ENCODE measurements at regions not wholly inside any gene's neighbourhood (a gene's known extent, or its start where the extent isn't known, plus 50 kb on each side); places are given as distances from the start of the nearest gene placed in this dataset.
A peak's percentile ranks its signal among the peaks of the same experiment; 100 is the strongest.

DNA sequence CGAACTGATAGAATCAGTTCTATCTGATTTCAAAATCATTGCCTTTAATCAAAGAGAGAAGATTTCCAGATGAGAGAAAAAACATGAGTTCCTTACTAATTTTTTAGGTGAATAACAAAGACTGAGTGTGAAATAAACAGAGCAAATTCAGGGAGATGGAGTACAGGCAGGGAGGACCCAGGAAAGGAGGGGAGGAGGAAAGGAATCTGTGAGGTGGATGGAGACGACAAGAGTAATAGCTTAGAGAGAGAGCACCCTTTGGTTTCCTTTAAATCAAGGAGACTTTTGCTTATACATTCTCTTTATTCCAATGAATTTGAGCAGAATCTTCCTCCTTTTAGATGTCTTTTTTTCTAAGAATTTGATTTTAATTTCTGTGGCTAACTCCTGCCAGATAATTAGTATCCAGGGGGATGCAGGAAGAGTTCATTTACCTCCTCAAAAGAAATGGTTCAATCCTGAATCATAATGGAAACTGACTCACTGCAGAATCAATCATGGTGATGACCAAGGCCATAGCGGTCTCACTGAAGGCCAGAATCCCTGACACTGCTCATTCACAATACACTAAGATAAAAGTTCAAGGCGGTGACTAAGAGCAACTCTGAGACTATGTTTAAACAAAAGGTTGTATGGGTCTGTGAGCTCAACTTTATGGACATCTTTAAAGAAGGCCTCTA lies 234.0 kb upstream of the ZC3H12C start:
- Histone ChIP-seq H3K4me1 (ENCODE audit: control insufficient read depth, insufficient read depth, low read length) (0 out of 2 replicates have a peak, but pooled peaks cover 2% of the 10 kb centered on the region), H3K9ac (ENCODE audit: low read depth, low read length) (no peak overlapping the region), H3K27ac (ENCODE audit: low read depth, low read length) (no peak overlapping the region)

DNA sequence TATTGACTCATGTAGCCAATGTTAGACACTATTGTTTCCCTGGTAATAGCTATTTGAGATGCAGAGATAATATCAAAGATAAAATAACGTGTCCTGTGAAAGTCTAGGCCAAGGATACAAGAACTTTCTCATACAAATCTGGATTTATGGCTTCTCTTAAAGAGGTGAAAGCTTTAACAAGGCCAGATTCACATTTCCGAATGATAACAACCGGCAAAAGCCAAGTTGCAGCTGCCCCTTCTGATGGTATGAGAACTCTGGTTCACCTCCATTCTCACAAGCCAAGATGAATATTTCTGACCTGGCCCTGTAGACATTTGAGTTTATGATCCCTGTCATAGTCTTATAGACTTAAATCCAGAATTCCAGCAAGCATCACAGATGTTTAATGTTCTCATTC lies 230.4 kb upstream of the ZC3H12C start:
- H3K36me3 ChIP-seq (ENCODE audit: control insufficient read depth, insufficient read depth, low read length), result no peaks in the 10 kb centered on the region
- H3K27me3 ChIP-seq (ENCODE audit: control insufficient read depth, insufficient read depth, low read length), result no peaks in the 10 kb centered on the region
- no peak overlapping the region for H3K4me3 ChIP-seq (ENCODE audit: low read depth, low read length)
- H3K9ac ChIP-seq (ENCODE audit: low read depth, low read length), result no peak overlapping the region
- no peaks in the 10 kb centered on the region for H3K9me3 ChIP-seq (ENCODE audit: control insufficient read depth, insufficient read depth, low read length)
- H3K27ac ChIP-seq (ENCODE audit: low read depth, low read length), result no peak overlapping the region
- H3K4me1 ChIP-seq (ENCODE audit: control insufficient read depth, insufficient read depth, low read length), result peaks cover 6% of the 10 kb centered on the region; the same call in 1 of the 2 replicates

More for the DNA sequence above, 234.0 kb upstream of the ZC3H12C start:
- H3K9me3 ChIP-seq (ENCODE audit: control insufficient read depth, insufficient read depth, low read length), result no peaks in the 10 kb centered on the region
- no peaks in the 10 kb centered on the region for H3K36me3 ChIP-seq (ENCODE audit: control insufficient read depth, insufficient read depth, low read length)
- H3K27me3 ChIP-seq (ENCODE audit: control insufficient read depth, insufficient read depth, low read length), result no peaks in the 10 kb centered on the region
- no peak overlapping the region for H3K4me3 ChIP-seq (ENCODE audit: low read depth, low read length)

DNA sequence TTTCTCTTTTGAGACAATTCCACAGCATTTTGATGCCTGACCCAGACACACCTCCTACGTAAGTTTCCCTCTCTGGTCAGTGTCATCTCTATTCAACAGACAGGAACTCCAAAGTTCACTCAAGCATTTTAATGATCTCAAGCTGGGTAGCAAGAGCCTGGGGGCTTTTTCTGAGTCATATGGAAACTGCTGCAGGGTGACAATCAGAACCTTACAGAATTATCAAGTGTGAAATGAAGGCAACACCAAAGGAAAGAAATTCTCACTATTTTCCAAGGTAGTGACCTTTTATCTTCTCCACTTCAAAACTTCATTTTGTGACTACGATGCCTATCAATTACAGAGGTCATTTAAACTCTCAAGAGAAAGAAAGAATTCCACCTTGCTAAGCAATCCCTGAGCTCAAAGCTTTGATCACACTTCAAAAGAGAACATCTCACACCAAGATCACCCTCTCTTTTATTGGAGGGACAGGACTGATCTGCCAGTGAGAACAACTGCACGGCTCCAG lies 229.0 kb upstream of the ZC3H12C start:
- no peaks in the 10 kb centered on the region for H3K9me3 ChIP-seq (ENCODE audit: control insufficient read depth, insufficient read depth, low read length)
- H3K27me3 ChIP-seq (ENCODE audit: control insufficient read depth, insufficient read depth, low read length), result no peaks in the 10 kb centered on the region
- peak overlapping the region; percentile 43 for H3K27ac ChIP-seq (ENCODE audit: low read depth, low read length)
- peaks cover 6% of the 10 kb centered on the region; the same call in 1 of the 2 replicates for H3K4me1 ChIP-seq (ENCODE audit: control insufficient read depth, insufficient read depth, low read length)
- H3K36me3 ChIP-seq (ENCODE audit: control insufficient read depth, insufficient read depth, low read length), result no peaks in the 10 kb centered on the region
- H3K9ac ChIP-seq (ENCODE audit: low read depth, low read length), result no peak overlapping the region
- no peak overlapping the region for H3K4me3 ChIP-seq (ENCODE audit: low read depth, low read length)

DNA sequence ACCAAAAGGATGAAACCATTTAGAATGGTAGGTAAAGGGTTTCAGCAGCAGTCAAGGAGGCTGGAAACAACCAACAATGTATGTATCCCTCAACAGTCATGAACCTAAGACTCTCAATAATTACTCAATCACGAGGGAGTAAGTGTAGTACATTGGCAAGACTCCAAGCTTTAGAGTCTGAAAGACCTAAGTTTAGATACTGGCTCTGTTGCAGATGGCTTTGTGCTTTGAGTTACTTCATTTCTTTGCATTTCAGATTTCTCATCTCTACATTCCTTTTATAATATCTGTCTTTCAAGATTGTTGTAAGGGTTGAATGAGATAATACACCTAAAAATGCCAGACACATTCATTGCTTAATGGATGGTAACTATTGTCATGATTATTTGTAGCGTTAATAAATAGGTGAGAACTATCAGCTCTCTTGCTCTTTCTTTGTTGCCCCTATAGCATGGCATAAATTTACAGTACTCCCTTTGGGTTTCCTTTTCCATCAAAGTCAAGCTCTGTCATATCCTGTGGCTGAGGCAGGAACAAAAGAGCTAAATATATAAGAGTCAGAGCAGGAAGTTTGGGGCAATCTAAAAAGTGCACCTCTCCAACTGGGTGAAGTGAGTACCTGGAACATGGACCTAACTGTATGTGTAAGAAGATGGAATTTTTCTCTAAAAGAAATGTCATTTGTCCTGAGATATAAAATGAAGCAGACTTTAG lies 228.2 kb upstream of the ZC3H12C start:
- Histone ChIP-seq H3K36me3 (ENCODE audit: control insufficient read depth, insufficient read depth, low read length) (no peaks in the 10 kb centered on the region), H3K27ac (ENCODE audit: low read depth, low read length) (peak overlapping the region; percentile 43), H3K9me3 (ENCODE audit: control insufficient read depth, insufficient read depth, low read length) (no peaks in the 10 kb centered on the region), H3K4me1 (ENCODE audit: control insufficient read depth, insufficient read depth, low read length) (peaks cover 6% of the 10 kb centered on the region; the same call in 1 of the 2 replicates), H3K9ac (ENCODE audit: low read depth, low read length) (no peak overlapping the region), H3K27me3 (ENCODE audit: control insufficient read depth, insufficient read depth, low read length) (no peaks in the 10 kb centered on the region), H3K4me3 (ENCODE audit: low read depth, low read length) (no peak overlapping the region)

DNA sequence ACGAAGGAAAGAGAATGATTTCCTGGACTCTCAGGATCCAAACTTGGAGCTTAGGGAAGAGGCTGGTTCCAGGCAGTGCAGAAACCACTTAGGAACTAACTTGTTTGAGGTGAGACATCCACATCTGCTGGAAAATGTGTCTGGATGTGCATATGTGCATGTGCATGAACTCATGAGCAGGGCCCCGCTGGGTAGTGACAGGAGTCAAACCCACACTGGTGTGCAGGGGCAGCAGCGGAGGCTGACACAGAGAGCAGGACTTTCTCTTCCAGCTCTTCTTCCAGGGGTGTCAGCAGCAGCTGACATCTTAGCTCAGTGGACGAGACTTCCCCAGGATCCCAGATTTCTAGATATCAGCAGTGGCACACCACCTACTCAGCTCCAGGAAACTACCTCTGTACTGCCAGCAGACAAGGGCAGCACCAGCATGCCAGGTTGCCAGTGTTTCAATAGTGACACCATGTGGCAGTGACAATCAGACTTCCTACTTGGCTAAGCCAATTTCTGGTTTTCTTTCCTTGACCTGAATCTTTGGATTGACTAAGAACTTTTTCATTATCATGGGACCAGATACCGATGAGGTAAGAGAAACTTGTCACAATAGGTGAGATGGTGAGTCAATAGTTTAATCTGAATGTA lies 227.5 kb upstream of the ZC3H12C start:
- Histone ChIP-seq H3K9ac (ENCODE audit: low read depth, low read length) (no peak overlapping the region), H3K4me3 (ENCODE audit: low read depth, low read length) (no peak overlapping the region), H3K27me3 (ENCODE audit: control insufficient read depth, insufficient read depth, low read length) (no peaks in the 10 kb centered on the region), H3K4me1 (ENCODE audit: control insufficient read depth, insufficient read depth, low read length) (peaks cover 6% of the 10 kb centered on the region; the same call in 1 of the 2 replicates), H3K9me3 (ENCODE audit: control insufficient read depth, insufficient read depth, low read length) (no peaks in the 10 kb centered on the region), H3K27ac (ENCODE audit: low read depth, low read length) (no peak overlapping the region), H3K36me3 (ENCODE audit: control insufficient read depth, insufficient read depth, low read length) (no peaks in the 10 kb centered on the region)

DNA sequence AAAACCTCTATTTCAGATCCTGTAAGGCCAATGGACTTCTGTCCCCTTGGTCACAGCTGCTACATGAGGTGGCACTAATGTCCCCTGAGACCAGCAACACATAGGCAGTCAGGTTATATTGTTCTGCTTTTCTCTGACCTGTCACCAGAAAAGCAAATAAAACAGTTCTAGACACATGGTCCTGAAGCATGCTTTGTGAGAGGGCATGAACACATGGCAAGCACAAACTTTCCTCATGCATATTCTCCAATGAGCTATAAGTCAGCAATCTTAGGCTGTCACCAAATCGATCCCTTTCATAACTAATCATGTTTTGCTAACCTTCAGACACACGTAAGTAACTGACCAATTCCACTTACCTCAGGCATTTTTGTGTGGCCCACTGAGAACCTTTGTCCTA lies 225.4 kb upstream of the ZC3H12C start:
- Histone ChIP-seq H3K4me1 (ENCODE audit: control insufficient read depth, insufficient read depth, low read length) (peaks cover 6% of the 10 kb centered on the region; the same call in 1 of the 2 replicates), H3K27ac (ENCODE audit: low read depth, low read length) (no peak overlapping the region), H3K27me3 (ENCODE audit: control insufficient read depth, insufficient read depth, low read length) (no peaks in the 10 kb centered on the region), H3K9ac (ENCODE audit: low read depth, low read length) (no peak overlapping the region), H3K9me3 (ENCODE audit: control insufficient read depth, insufficient read depth, low read length) (no peaks in the 10 kb centered on the region), H3K4me3 (ENCODE audit: low read depth, low read length) (no peak overlapping the region), H3K36me3 (ENCODE audit: control insufficient read depth, insufficient read depth, low read length) (no peaks in the 10 kb centered on the region)

DNA sequence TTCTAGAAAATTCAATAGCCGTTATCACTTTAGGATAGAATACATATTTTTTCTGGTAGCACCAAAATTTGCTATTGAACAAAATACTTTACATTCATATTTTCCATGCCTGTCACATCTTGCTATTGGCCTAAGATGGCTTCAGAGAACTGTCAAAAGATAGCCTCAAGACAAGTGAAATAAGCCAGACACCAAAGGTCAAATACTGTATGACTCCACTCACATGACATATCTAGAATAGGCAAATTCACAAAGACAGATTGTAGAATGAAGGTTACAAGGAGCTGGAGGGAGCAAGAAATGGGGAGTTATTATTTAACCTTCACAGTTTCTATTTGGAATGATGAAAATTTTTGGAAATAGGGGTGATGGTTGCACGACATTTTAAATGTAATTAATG lies 223.7 kb upstream of the ZC3H12C start:
- Histone ChIP-seq H3K27me3 (ENCODE audit: control insufficient read depth, insufficient read depth, low read length) (no peaks in the 10 kb centered on the region), H3K36me3 (ENCODE audit: control insufficient read depth, insufficient read depth, low read length) (no peaks in the 10 kb centered on the region), H3K9me3 (ENCODE audit: control insufficient read depth, insufficient read depth, low read length) (no peaks in the 10 kb centered on the region), H3K4me1 (ENCODE audit: control insufficient read depth, insufficient read depth, low read length) (peaks cover under 1% of the 10 kb centered on the region; the same call in 1 of the 2 replicates), H3K27ac (ENCODE audit: low read depth, low read length) (no peak overlapping the region), H3K4me3 (ENCODE audit: low read depth, low read length) (no peak overlapping the region), H3K9ac (ENCODE audit: low read depth, low read length) (no peak overlapping the region)

DNA sequence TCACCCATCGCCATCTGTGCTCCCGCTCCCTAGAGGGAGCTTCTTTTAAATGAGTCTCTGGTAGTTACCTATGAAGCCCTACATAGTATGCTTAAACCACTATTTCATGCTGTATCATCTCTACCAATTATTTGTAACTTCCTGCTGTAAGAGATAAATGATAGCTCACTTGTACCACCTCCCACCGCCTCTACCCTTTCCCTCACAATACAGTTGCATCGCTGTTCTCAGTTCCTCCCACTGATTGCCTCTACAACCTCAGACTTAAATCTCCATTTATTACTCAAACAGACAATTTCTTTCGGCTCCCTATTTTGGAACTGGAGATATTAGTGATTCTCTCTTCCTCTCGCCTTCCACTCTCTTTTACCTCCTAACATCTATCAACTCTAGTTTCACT lies 222.9 kb upstream of the ZC3H12C start:
- H3K4me1 ChIP-seq (ENCODE audit: control insufficient read depth, insufficient read depth, low read length), result no peaks in the 10 kb centered on the region
- H3K9me3 ChIP-seq (ENCODE audit: control insufficient read depth, insufficient read depth, low read length), result no peaks in the 10 kb centered on the region
- no peaks in the 10 kb centered on the region for H3K27me3 ChIP-seq (ENCODE audit: control insufficient read depth, insufficient read depth, low read length)
- no peak overlapping the region for H3K27ac ChIP-seq (ENCODE audit: low read depth, low read length)
- H3K9ac ChIP-seq (ENCODE audit: low read depth, low read length), result no peak overlapping the region
- no peaks in the 10 kb centered on the region for H3K36me3 ChIP-seq (ENCODE audit: control insufficient read depth, insufficient read depth, low read length)
- H3K4me3 ChIP-seq (ENCODE audit: low read depth, low read length), result no peak overlapping the region

DNA sequence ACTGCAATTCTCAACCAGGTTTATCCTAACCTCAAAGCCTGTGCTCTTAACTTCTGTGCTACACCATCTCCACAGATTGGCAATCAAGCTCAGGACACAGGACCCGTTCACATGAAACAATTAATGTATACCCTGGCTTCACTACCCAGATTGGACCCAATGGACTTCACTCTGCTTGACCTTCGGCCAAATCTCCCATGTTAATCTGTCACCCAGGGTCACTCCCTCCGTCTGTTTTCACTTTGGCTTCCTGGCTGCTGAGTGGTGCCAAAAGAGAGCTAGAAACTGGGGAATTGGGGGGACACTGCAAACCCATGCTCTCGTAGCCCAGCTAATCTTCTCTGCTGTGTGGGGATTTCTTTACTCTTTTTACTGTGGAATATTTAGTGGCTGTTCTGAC lies 216.1 kb upstream of the ZC3H12C start:
- Histone ChIP-seq H3K27me3 (ENCODE audit: control insufficient read depth, insufficient read depth, low read length) (no peaks in the 10 kb centered on the region), H3K36me3 (ENCODE audit: control insufficient read depth, insufficient read depth, low read length) (no peaks in the 10 kb centered on the region), H3K9ac (ENCODE audit: low read depth, low read length) (no peak overlapping the region), H3K9me3 (ENCODE audit: control insufficient read depth, insufficient read depth, low read length) (no peaks in the 10 kb centered on the region), H3K27ac (ENCODE audit: low read depth, low read length) (no peak overlapping the region), H3K4me3 (ENCODE audit: low read depth, low read length) (no peak overlapping the region), H3K4me1 (ENCODE audit: control insufficient read depth, insufficient read depth, low read length) (no peaks in the 10 kb centered on the region)

DNA sequence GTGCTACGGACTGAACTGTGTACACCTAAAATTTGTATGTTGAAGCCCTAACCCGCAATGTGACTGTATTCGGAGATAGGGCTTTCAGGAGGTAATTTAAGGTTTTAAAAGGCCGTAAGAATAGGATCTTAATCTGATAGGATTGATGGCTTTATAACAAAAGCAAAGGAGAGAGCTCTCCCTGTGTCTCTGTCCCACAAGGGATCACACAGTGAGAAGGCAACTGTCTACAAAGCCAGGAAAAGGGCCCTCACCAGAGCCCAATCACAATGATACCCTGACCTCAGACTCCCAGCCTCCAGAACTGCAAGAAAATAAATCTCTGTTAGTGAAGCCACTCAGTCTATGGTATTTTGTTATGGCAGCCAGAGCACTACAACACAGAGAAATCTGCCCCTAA lies 208.7 kb upstream of the ZC3H12C start:
- H3K4me3 ChIP-seq (ENCODE audit: low read depth, low read length), result no peak overlapping the region
- H3K9ac ChIP-seq (ENCODE audit: low read depth, low read length), result no peak overlapping the region
- no peaks in the 10 kb centered on the region for H3K9me3 ChIP-seq (ENCODE audit: control insufficient read depth, insufficient read depth, low read length)
- no peaks in the 10 kb centered on the region for H3K4me1 ChIP-seq (ENCODE audit: control insufficient read depth, insufficient read depth, low read length)
- H3K27me3 ChIP-seq (ENCODE audit: control insufficient read depth, insufficient read depth, low read length), result no peaks in the 10 kb centered on the region
- no peaks in the 10 kb centered on the region for H3K36me3 ChIP-seq (ENCODE audit: control insufficient read depth, insufficient read depth, low read length)
- H3K27ac ChIP-seq (ENCODE audit: low read depth, low read length), result no peak overlapping the region

DNA sequence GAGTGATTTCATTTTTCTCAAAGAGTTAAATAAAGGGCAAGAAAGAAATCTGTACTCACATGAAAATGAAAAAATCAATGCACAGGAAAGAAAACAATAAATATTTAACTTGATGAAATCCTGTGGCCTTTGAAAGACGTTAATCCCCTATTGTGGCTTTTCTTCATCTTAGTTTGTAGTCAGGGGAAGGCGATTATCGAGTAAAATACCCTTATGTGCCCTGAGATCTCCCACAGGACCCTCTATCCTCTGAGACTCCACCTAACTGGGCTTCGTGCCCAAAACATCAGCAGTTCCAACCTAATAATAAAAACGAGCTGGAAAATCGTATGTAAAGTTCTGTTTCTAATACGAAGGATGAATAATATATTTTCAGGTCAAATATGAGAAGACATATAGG lies 208.2 kb upstream of the ZC3H12C start:
- Histone ChIP-seq H3K9me3 (ENCODE audit: control insufficient read depth, insufficient read depth, low read length) (no peaks in the 10 kb centered on the region), H3K36me3 (ENCODE audit: control insufficient read depth, insufficient read depth, low read length) (no peaks in the 10 kb centered on the region), H3K9ac (ENCODE audit: low read depth, low read length) (no peak overlapping the region), H3K4me3 (ENCODE audit: low read depth, low read length) (no peak overlapping the region), H3K27ac (ENCODE audit: low read depth, low read length) (no peak overlapping the region), H3K4me1 (ENCODE audit: control insufficient read depth, insufficient read depth, low read length) (no peaks in the 10 kb centered on the region), H3K27me3 (ENCODE audit: control insufficient read depth, insufficient read depth, low read length) (no peaks in the 10 kb centered on the region)

All from HUES48 (cell line).